GM12878 (cell line): ENCODE measurements at regions not wholly inside any gene's neighbourhood (a gene's known extent, or its start where the extent isn't known, plus 50 kb on each side); places are given as distances from the start of the nearest gene placed in this dataset.

ENCODE experiments used
- HDAC6 ChIP-seq: fragments of 200-600 bp; sonication (generic); IDR thresholded peaks from one replicate; pipeline ENCODE4 v1.8.0; 2017; ENCODE audit warnings: antibody characterized with exemption; ENCODE audit not compliant: unreplicated experiment
- MYC ChIP-seq: IDR thresholded peaks from 2 replicates; pipeline ENCODE4 v1.6.1; 2011; ENCODE audit warnings: mild to moderate bottlenecking, low read length, moderate library complexity, inconsistent platforms; ENCODE audit not compliant: insufficient read depth, insufficient replicate concordance, insufficient read length, severe bottlenecking
- NFIC ChIP-seq: IDR thresholded peaks from 2 replicates; pipeline ENCODE4 v1.6.1; 2012; ENCODE audit warnings: low read depth, mild to moderate bottlenecking, inconsistent platforms, low read length, moderate library complexity
- POLR2AphosphoS5 ChIP-seq: IDR thresholded peaks from 2 replicates; pipeline ENCODE4 v1.6.1; 2011; ENCODE audit warnings: mild to moderate bottlenecking, low read length, inconsistent platforms
- TF ChIP-seq, protein P1 (sequence below): IDR thresholded peaks from 2 replicates; pipeline ENCODE4 v1.6.1; 2011; ENCODE audit warnings: low read depth, mild to moderate bottlenecking, low read length, moderate library complexity, borderline replicate concordance; ENCODE audit errors: extremely low read depth
- TF ChIP-seq, protein P2 (sequence below): fragments of 450-650 bp; IDR thresholded peaks from 2 replicates; pipeline ENCODE4 v1.6.1; 2017; ENCODE audit warnings: mild to moderate bottlenecking, low read depth, inconsistent platforms; ENCODE audit not compliant: poor library complexity, severe bottlenecking
- TF ChIP-seq, protein P3 (sequence below), 3 experiments: IDR thresholded peaks in 2 of 3; conservative IDR thresholded peaks in 1 of 3; 2 replicates each; pipeline ENCODE4 v1.5.1; 2011; ENCODE audit warnings: low read depth in 3 of 3, low read length in 3 of 3, mild to moderate bottlenecking in 3 of 3, control low read depth in 2 of 3, moderate library complexity in 2 of 3, inconsistent platforms in 1 of 3, mixed read lengths in 1 of 3; ENCODE audit not compliant: control insufficient read depth in 2 of 3, insufficient read depth in 1 of 3; ENCODE audit errors: extremely low read depth in 1 of 3

DNA sequence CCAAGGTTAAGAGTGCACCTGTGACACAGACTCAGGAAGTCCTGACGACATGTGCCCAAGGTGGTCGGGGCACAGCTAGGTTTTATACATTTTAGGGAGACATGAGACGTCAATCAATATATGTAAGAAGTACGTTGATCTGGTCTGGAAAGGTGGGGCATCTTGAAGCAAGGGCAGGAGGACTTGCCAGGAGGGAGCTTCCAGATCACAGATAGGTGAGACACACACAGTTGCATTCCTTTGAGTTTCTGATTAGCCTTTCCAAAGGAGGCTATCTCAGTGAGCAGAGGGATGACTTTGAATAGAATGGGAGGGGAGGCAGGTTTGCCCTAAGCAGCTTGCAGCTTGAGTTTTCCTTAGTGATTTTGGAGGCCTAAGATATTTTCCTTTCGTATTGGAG is 257.4 kb downstream of the CGGBP1 start:
- TF ChIP-seq NFIC: no peak
- no peak for TF ChIP-seq POLR2AphosphoS5
- TF ChIP-seq, protein P1, sequence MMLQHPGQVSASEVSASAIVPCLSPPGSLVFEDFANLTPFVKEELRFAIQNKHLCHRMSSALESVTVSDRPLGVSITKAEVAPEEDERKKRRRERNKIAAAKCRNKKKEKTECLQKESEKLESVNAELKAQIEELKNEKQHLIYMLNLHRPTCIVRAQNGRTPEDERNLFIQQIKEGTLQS: no peak
- TF ChIP-seq, protein P2, sequence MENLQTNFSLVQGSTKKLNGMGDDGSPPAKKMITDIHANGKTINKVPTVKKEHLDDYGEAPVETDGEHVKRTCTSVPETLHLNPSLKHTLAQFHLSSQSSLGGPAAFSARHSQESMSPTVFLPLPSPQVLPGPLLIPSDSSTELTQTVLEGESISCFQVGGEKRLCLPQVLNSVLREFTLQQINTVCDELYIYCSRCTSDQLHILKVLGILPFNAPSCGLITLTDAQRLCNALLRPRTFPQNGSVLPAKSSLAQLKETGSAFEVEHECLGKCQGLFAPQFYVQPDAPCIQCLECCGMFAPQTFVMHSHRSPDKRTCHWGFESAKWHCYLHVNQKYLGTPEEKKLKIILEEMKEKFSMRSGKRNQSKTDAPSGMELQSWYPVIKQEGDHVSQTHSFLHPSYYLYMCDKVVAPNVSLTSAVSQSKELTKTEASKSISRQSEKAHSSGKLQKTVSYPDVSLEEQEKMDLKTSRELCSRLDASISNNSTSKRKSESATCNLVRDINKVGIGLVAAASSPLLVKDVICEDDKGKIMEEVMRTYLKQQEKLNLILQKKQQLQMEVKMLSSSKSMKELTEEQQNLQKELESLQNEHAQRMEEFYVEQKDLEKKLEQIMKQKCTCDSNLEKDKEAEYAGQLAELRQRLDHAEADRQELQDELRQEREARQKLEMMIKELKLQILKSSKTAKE: no peak
- TF ChIP-seq, protein P3, sequence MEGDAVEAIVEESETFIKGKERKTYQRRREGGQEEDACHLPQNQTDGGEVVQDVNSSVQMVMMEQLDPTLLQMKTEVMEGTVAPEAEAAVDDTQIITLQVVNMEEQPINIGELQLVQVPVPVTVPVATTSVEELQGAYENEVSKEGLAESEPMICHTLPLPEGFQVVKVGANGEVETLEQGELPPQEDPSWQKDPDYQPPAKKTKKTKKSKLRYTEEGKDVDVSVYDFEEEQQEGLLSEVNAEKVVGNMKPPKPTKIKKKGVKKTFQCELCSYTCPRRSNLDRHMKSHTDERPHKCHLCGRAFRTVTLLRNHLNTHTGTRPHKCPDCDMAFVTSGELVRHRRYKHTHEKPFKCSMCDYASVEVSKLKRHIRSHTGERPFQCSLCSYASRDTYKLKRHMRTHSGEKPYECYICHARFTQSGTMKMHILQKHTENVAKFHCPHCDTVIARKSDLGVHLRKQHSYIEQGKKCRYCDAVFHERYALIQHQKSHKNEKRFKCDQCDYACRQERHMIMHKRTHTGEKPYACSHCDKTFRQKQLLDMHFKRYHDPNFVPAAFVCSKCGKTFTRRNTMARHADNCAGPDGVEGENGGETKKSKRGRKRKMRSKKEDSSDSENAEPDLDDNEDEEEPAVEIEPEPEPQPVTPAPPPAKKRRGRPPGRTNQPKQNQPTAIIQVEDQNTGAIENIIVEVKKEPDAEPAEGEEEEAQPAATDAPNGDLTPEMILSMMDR (IDR thresholded peaks at IDR 0.05 in 2 of 3, conservative IDR thresholded peaks at IDR 0.05 in 1 of 3; ENCODE audit: control insufficient read depth in 2 of 3, extremely low read depth in 1 of 3, insufficient read depth in 1 of 3, low read depth in 3 of 3, low read length in 3 of 3): no peak
- no peak for TF ChIP-seq MYC
- TF ChIP-seq HDAC6: no peak
